Testis (tissue), 2 donors: ENCODE measurements at regions not wholly inside any gene's neighbourhood (a gene's known extent, or its start where the extent isn't known, plus 50 kb on each side); places are given as distances from the start of the nearest gene placed in this dataset.

Experiments
- POLR2A ChIP-seq: fragments of 450-650 bp; IDR thresholded peaks from one replicate; pipeline ENCODE4 v1.6.1; 2017; ENCODE audit warnings: antibody characterized with exemption, mild to moderate bottlenecking, moderate library complexity
- TF ChIP-seq, protein P1 (sequence below), 3 experiments: fragments of 450-650 bp in 2 of 3; fragments of 200-600 bp in 1 of 3; sonication (generic) in 1 of 3; IDR thresholded peaks; one replicate each; pipeline ENCODE4 v1.5.1; 2016 to 2019; ENCODE audit warnings: antibody characterized with exemption in 3 of 3, mild to moderate bottlenecking in 2 of 3, moderate library complexity in 1 of 3

GRCh38 chr6:93013054-93013453, 406.3 kb downstream of the EPHA7 start:
- TF ChIP-seq, protein P1, sequence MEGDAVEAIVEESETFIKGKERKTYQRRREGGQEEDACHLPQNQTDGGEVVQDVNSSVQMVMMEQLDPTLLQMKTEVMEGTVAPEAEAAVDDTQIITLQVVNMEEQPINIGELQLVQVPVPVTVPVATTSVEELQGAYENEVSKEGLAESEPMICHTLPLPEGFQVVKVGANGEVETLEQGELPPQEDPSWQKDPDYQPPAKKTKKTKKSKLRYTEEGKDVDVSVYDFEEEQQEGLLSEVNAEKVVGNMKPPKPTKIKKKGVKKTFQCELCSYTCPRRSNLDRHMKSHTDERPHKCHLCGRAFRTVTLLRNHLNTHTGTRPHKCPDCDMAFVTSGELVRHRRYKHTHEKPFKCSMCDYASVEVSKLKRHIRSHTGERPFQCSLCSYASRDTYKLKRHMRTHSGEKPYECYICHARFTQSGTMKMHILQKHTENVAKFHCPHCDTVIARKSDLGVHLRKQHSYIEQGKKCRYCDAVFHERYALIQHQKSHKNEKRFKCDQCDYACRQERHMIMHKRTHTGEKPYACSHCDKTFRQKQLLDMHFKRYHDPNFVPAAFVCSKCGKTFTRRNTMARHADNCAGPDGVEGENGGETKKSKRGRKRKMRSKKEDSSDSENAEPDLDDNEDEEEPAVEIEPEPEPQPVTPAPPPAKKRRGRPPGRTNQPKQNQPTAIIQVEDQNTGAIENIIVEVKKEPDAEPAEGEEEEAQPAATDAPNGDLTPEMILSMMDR (IDR thresholded peaks at IDR 0.05): no peak
- no peak for TF ChIP-seq POLR2A
